ENCODE measurements at regions not wholly inside any gene's neighbourhood (a gene's known extent, or its start where the extent isn't known, plus 50 kb on each side); places are given as distances from the start of the nearest gene placed in this dataset.

- TF ChIP-seq POLR2AphosphoS5 (IDR thresholded peaks at IDR 0.05) (peak in 2 of 3 donors; percentile 37 to 54), POLR2A (IDR thresholded peaks at IDR 0.05) (no peak), CTCF (IDR thresholded peaks at IDR 0.05) (no peak)
Observed at GRCh38 chr2:8598295-8599165, 83.3 kb upstream of the ID2 start.
